ENCODE measurements at regions not wholly inside any gene's neighbourhood (a gene's known extent, or its start where the extent isn't known, plus 50 kb on each side); places are given as distances from the start of the nearest gene placed in this dataset.

GRCh38 chr1:103931891-103932290 lies 182.2 kb downstream of the AMY1C start:
- no peak overlapping the region for H3K4me3 ChIP-seq
- no peaks in the 10 kb centered on the region for H3K36me3 ChIP-seq
- H3K27me3 ChIP-seq (replicated peaks in 1 of 7) = no peaks in the 10 kb centered on the region
- H3K27ac ChIP-seq = no peak overlapping the region
- TF ChIP-seq POLR2AphosphoS5 (IDR thresholded peaks at IDR 0.05) (no peak), POLR2A (IDR thresholded peaks at IDR 0.05) (no peak)
- TF ChIP-seq, protein P1, sequence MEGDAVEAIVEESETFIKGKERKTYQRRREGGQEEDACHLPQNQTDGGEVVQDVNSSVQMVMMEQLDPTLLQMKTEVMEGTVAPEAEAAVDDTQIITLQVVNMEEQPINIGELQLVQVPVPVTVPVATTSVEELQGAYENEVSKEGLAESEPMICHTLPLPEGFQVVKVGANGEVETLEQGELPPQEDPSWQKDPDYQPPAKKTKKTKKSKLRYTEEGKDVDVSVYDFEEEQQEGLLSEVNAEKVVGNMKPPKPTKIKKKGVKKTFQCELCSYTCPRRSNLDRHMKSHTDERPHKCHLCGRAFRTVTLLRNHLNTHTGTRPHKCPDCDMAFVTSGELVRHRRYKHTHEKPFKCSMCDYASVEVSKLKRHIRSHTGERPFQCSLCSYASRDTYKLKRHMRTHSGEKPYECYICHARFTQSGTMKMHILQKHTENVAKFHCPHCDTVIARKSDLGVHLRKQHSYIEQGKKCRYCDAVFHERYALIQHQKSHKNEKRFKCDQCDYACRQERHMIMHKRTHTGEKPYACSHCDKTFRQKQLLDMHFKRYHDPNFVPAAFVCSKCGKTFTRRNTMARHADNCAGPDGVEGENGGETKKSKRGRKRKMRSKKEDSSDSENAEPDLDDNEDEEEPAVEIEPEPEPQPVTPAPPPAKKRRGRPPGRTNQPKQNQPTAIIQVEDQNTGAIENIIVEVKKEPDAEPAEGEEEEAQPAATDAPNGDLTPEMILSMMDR (IDR thresholded peaks at IDR 0.05 in 8 of 11, conservative IDR thresholded peaks at IDR 0.05 in 3 of 11) = no peak
- no peak for DNase-seq
- peaks cover 0 to 11% (median 0%) of the 10 kb centered on the region in 8 donors for H3K9me3 ChIP-seq
- 68 to 79% (median 76%) methylated on average over 1 of the region's 1 CpG for WGBS, 5 donors
- H3K4me1 ChIP-seq = no peaks in the 10 kb centered on the region
- intact Hi-C loops (cut with DNase I; ENCODE audit: low total_unique reads) = no loop called here

DNA sequence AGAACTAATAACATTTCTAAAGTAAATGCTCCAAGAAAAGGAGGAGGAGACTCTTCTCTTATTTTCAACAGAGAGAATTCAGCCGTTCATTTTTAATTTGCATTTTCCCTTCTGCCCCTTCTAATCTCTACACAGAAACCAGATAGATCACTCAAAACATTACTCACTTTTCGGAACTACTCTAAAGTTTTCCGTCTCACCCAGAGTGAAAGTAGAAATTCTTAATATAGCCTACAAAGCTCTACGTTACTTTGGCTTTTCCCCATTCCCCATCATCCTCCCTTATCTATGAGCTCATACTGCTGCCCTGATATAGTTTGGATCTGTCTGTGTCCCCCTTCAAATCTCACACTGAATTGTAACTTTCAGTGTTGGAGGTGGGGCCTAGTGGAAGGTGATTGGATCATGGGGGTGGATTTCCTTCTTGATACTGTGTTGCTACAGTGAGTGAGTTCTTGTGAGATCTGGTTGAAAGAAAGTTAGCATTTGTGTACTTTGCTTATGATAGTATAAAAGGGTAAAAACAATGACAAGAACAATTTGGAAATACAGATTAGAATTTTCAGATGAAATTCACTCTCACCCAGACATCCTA lies 188.2 kb downstream of the AMY1C start:
- H3K9me3 ChIP-seq = no peaks in the 10 kb centered on the region
- intact Hi-C loops (cut with DNase I; ENCODE audit: low total_unique reads) = no loop called here
- no peaks in the 10 kb centered on the region for H3K4me1 ChIP-seq
- H3K27ac ChIP-seq = no peak overlapping the region
- TF ChIP-seq POLR2AphosphoS5 (IDR thresholded peaks at IDR 0.05) (no peak), POLR2A (IDR thresholded peaks at IDR 0.05) (no peak)
- TF ChIP-seq, protein P1 (IDR thresholded peaks at IDR 0.05 in 8 of 11, conservative IDR thresholded peaks at IDR 0.05 in 3 of 11) = no peak
- 50 to 86% (median 72%) methylated on average over 4 of the region's 4 CpGs for WGBS, 5 donors
- no peak for DNase-seq
- H3K4me3 ChIP-seq = no peak overlapping the region
- H3K27me3 ChIP-seq (replicated peaks in 1 of 7) = no peaks in the 10 kb centered on the region
- no peaks in the 10 kb centered on the region for H3K36me3 ChIP-seq

DNA sequence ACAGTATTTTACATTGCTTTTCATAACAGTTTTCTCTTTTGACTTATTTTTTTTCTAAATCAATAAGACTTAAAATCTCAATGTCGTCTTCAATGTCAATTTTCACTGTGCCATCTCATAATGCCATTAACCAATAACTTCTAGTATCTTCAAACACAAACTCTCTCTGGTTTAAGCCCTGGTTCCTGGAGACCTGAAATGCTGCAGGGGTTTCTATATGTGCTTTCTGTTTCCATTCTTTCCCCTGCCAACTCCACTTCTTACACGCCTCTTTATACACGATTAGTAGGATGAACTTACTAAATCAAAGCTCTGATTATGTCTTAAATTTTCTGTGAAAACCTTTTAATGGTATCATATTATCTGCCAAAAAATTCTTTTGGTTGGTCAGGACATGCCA lies 191.4 kb downstream of the AMY1C start:
- no peaks in the 10 kb centered on the region for H3K27me3 ChIP-seq (replicated peaks in 1 of 7)
- H3K4me1 ChIP-seq = no peaks in the 10 kb centered on the region
- no peaks in the 10 kb centered on the region for H3K9me3 ChIP-seq
- intact Hi-C loops (cut with DNase I; ENCODE audit: low total_unique reads) = no loop called here
- no peak for DNase-seq
- no peak overlapping the region for H3K4me3 ChIP-seq
- H3K27ac ChIP-seq = no peak overlapping the region
- H3K36me3 ChIP-seq = no peaks in the 10 kb centered on the region
- TF ChIP-seq, protein P1 (IDR thresholded peaks at IDR 0.05 in 8 of 11, conservative IDR thresholded peaks at IDR 0.05 in 3 of 11) = no peak
- no peak for TF ChIP-seq POLR2A (IDR thresholded peaks at IDR 0.05)
- TF ChIP-seq POLR2AphosphoS5 (IDR thresholded peaks at IDR 0.05) = no peak
- WGBS, 5 donors = 15 to 27% (median 17%) methylated on average over 3 of the region's 3 CpGs

DNA sequence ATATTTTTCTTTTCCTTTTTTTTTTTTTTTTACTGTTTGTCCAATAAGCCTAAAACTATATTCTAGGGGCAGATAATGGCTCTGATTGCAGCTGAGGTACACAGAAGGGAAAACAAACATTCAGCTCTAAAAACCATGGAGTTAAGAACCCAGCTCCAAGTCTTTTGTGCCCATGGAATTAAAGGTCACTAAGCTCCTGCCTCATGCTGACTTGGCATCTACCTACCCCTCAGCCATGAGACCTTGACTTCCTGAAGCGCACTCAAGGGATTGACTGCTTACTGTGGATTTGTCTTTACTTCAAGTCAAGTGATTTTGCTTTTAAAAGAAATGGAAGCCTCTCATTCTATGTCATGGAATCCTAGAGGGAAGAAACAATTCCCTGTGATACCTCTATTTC lies 192.3 kb downstream of the AMY1C start:
- TF ChIP-seq POLR2AphosphoS5 (IDR thresholded peaks at IDR 0.05) (no peak), POLR2A (IDR thresholded peaks at IDR 0.05) (no peak)
- TF ChIP-seq, protein P1 (IDR thresholded peaks at IDR 0.05 in 8 of 11, conservative IDR thresholded peaks at IDR 0.05 in 3 of 11) = no peak
- DNase-seq = no peak

More for the DNA sequence above, 192.3 kb downstream of the AMY1C start:
- H3K27ac ChIP-seq = no peak overlapping the region
- intact Hi-C loops (cut with DNase I; ENCODE audit: low total_unique reads) = no loop called here
- H3K27me3 ChIP-seq (replicated peaks in 1 of 7) = no peaks in the 10 kb centered on the region
- no peaks in the 10 kb centered on the region for H3K4me1 ChIP-seq
- WGBS, 5 donors = 76 to 89% (median 84%) methylated on average over 1 of the region's 1 CpG
- H3K9me3 ChIP-seq = no peaks in the 10 kb centered on the region
- H3K4me3 ChIP-seq = no peak overlapping the region
- no peaks in the 10 kb centered on the region for H3K36me3 ChIP-seq
